ENCODE measurements at regions not wholly inside any gene's neighbourhood (a gene's known extent, or its start where the extent isn't known, plus 50 kb on each side); places are given as distances from the start of the nearest gene placed in this dataset.

- FAIRE-seq (no peak), DNase-seq (ENCODE audit: low read depth, low spot score) (no peak), ATAC-seq (no peak)
- Histone ChIP-seq H3K9ac (ENCODE audit: control insufficient read depth, insufficient read depth, low read length) (no peak overlapping the region), H3K9me3 (replicated peaks; ENCODE audit: control insufficient read depth, insufficient read depth, low read length) (no peaks in the 10 kb centered on the region), H3K4me2 (ENCODE audit: control insufficient read depth, insufficient read depth) (no peak overlapping the region), H4K20me1 (ENCODE audit: control insufficient read depth, insufficient read depth) (no peaks in the 10 kb centered on the region), H3K27ac (ENCODE audit: control insufficient read depth, insufficient read depth) (no peak overlapping the region), H3K4me3 (no peak overlapping the region), H2AFZ (ENCODE audit: control insufficient read depth, low read depth, low read length) (no peak overlapping the region), H3K27me3 (replicated peaks in 1 of 2; ENCODE audit: control insufficient read depth in 2 of 2, insufficient read depth in 2 of 2, low read length in 1 of 2) (no peaks in the 10 kb centered on the region), H3K79me2 (ENCODE audit: control insufficient read depth, insufficient read depth, low read length) (no peaks in the 10 kb centered on the region), H3K4me1 (ENCODE audit: control insufficient read depth, insufficient read depth, low read length) (no peaks in the 10 kb centered on the region), H3K36me3 (ENCODE audit: control insufficient read depth in 2 of 2, insufficient read depth in 2 of 2, low read length in 1 of 2) (no peaks in the 10 kb centered on the region)
- intact Hi-C loops (cut with micrococcal nuclease; ENCODE audit: unreplicated experiment) (no loop called here), in situ Hi-C loops (cut with MboI) (no loop called here)
- SMC1A ChIA-PET (ENCODE audit: uncharacterized antibody, unreplicated experiment), result no interaction called here
- 11% methylated on average over 3 of the region's 3 CpGs for WGBS (ENCODE audit: insufficient coverage, insufficient replicate concordance, low lambda C conversion rate, missing lambda C conversion rate)
- RAD21 ChIA-PET (ENCODE audit: unreplicated experiment), result no interaction called here
- CTCF ChIA-PET, result no interaction called here
- no TSS peak for BruUV-seq (replicated peaks)
- POLR2A ChIA-PET, result no interaction called here
- no peak for TF ChIP-seq IKZF1 (conservative IDR thresholded peaks at IDR 0.05)
- no peak for TF ChIP-seq IRF3 (IDR thresholded peaks at IDR 0.05)
- TF ChIP-seq, protein P1, sequence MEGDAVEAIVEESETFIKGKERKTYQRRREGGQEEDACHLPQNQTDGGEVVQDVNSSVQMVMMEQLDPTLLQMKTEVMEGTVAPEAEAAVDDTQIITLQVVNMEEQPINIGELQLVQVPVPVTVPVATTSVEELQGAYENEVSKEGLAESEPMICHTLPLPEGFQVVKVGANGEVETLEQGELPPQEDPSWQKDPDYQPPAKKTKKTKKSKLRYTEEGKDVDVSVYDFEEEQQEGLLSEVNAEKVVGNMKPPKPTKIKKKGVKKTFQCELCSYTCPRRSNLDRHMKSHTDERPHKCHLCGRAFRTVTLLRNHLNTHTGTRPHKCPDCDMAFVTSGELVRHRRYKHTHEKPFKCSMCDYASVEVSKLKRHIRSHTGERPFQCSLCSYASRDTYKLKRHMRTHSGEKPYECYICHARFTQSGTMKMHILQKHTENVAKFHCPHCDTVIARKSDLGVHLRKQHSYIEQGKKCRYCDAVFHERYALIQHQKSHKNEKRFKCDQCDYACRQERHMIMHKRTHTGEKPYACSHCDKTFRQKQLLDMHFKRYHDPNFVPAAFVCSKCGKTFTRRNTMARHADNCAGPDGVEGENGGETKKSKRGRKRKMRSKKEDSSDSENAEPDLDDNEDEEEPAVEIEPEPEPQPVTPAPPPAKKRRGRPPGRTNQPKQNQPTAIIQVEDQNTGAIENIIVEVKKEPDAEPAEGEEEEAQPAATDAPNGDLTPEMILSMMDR (IDR thresholded peaks at IDR 0.05 in 2 of 3, conservative IDR thresholded peaks at IDR 0.05 in 1 of 3; ENCODE audit: control insufficient read depth in 2 of 3, extremely low read depth in 1 of 3, insufficient read depth in 1 of 3, low read depth in 3 of 3, low read length in 3 of 3), result no peak
- no peak for TF ChIP-seq TCF7 (IDR thresholded peaks at IDR 0.05; ENCODE audit: borderline replicate concordance)
- no peak for TF ChIP-seq RELB (IDR thresholded peaks at IDR 0.05; ENCODE audit: low read depth)
- TF ChIP-seq EP300 (IDR thresholded peaks at IDR 0.05; ENCODE audit: borderline replicate concordance in 1 of 2, control insufficient read depth in 1 of 2, low read depth in 2 of 2, low read length in 2 of 2), result no peak
- TF ChIP-seq TARDBP (IDR thresholded peaks at IDR 0.05; ENCODE audit: borderline replicate concordance), result no peak
- TF ChIP-seq SIN3A (IDR thresholded peaks at IDR 0.05; ENCODE audit: low read depth, low read length), result no peak
- no peak for TF ChIP-seq ZNF274 (IDR thresholded peaks at IDR 0.05; ENCODE audit: insufficient read depth, insufficient read length)
- TF ChIP-seq ZNF217 (IDR thresholded peaks at IDR 0.05), result no peak
- TF ChIP-seq CREM (IDR thresholded peaks at IDR 0.05; ENCODE audit: low read depth), result no peak
- no peak for TF ChIP-seq IKZF2 (IDR thresholded peaks at IDR 0.05)
- no peak for TF ChIP-seq MAX (IDR thresholded peaks at IDR 0.05; ENCODE audit: low read depth, low read length)
Observed at GRCh38 chr6:81148751-81149150, 603.7 kb downstream of the TENT5A start.
